ENCODE measurements at regions not wholly inside any gene's neighbourhood (a gene's known extent, or its start where the extent isn't known, plus 50 kb on each side); places are given as distances from the start of the nearest gene placed in this dataset.

- no peak for TF ChIP-seq CTCF (IDR thresholded peaks at IDR 0.05; ENCODE audit: control insufficient read depth, insufficient read depth, low read depth, low read length, missing control alignments)
- no peak overlapping the region for H3K4me3 ChIP-seq (ENCODE audit: control insufficient read depth, low read depth, low read length)
- DNase-seq (ENCODE audit: low read depth), result peak; percentile 4
Observed at GRCh38 chr14:58705066-58705465, 67.3 kb downstream of the DACT1 start.

- no peak for TF ChIP-seq CTCF (IDR thresholded peaks at IDR 0.05; ENCODE audit: control insufficient read depth, insufficient read depth, low read depth, low read length, missing control alignments)
- H3K4me3 ChIP-seq (ENCODE audit: control insufficient read depth, low read depth, low read length), result no peak overlapping the region
- no peak for DNase-seq (ENCODE audit: low read depth)
Observed at GRCh38 chr14:58707949-58708348, 70.2 kb downstream of the DACT1 start.

GRCh38 chr14:58709949-58710348 lies 72.2 kb downstream of the DACT1 start:
- H3K4me3 ChIP-seq (ENCODE audit: control insufficient read depth, low read depth, low read length), result no peak overlapping the region
- TF ChIP-seq CTCF (IDR thresholded peaks at IDR 0.05; ENCODE audit: control insufficient read depth, insufficient read depth, low read depth, low read length, missing control alignments), result no peak
- no peak for DNase-seq (ENCODE audit: low read depth)

- no peak overlapping the region for H3K4me3 ChIP-seq (ENCODE audit: control insufficient read depth, low read depth, low read length)
- no peak for DNase-seq (ENCODE audit: low read depth)
- no peak for TF ChIP-seq CTCF (IDR thresholded peaks at IDR 0.05; ENCODE audit: control insufficient read depth, insufficient read depth, low read depth, low read length, missing control alignments)
Observed at GRCh38 chr14:58711382-58711781, 73.6 kb downstream of the DACT1 start.

GRCh38 chr14:58712357-58712756 lies 74.6 kb downstream of the DACT1 start:
- TF ChIP-seq CTCF (IDR thresholded peaks at IDR 0.05; ENCODE audit: control insufficient read depth, insufficient read depth, low read depth, low read length, missing control alignments), result no peak
- H3K4me3 ChIP-seq (ENCODE audit: control insufficient read depth, low read depth, low read length), result no peak overlapping the region
- no peak for DNase-seq (ENCODE audit: low read depth)

- H3K4me3 ChIP-seq (ENCODE audit: control insufficient read depth, low read depth, low read length), result no peak overlapping the region
- TF ChIP-seq CTCF (IDR thresholded peaks at IDR 0.05; ENCODE audit: control insufficient read depth, insufficient read depth, low read depth, low read length, missing control alignments), result no peak
- DNase-seq (ENCODE audit: low read depth), result no peak
Observed at GRCh38 chr14:58713677-58714076, 75.9 kb downstream of the DACT1 start.

GRCh38 chr14:58716706-58717105 lies 78.9 kb downstream of the DACT1 start:
- DNase-seq (ENCODE audit: low read depth), result no peak
- H3K4me3 ChIP-seq (ENCODE audit: control insufficient read depth, low read depth, low read length), result no peak overlapping the region
- no peak for TF ChIP-seq CTCF (IDR thresholded peaks at IDR 0.05; ENCODE audit: control insufficient read depth, insufficient read depth, low read depth, low read length, missing control alignments)
